Activated gamma-delta T cell treated with Interleukin-2 at 50 U/mL for 16 hours (primary cell): ENCODE measurements at regions not wholly inside any gene's neighbourhood (a gene's known extent, or its start where the extent isn't known, plus 50 kb on each side); places are given as distances from the start of the nearest gene placed in this dataset.

Experiments used
- DNase-seq: peaks from one replicate; pipeline ENCODE4 v3.0.0-alpha.2; 2020

GRCh38 chr1:228979325-228979699 is 244.0 kb downstream of the RHOU start:
- DNase-seq, result no peak

GRCh38 chr1:228979774-228980173 is 244.5 kb downstream of the RHOU start:
- DNase-seq, result no peak

GRCh38 chr1:228980232-228980937 is 245.1 kb downstream of the RHOU start:
- no peak for DNase-seq

- DNase-seq, result no peak
These were observed 247.4 kb downstream of the RHOU start for GRCh38 chr1:228982637-228983036.

- no peak for DNase-seq
These were observed 248.0 kb downstream of the RHOU start for GRCh38 chr1:228983231-228983660.

GRCh38 chr1:228983661-228984060 is 248.4 kb downstream of the RHOU start:
- no peak for DNase-seq

GRCh38 chr1:228984107-228984506 is 248.8 kb downstream of the RHOU start:
- no peak for DNase-seq

- DNase-seq, result no peak
These were observed 249.7 kb downstream of the RHOU start for GRCh38 chr1:228984646-228985631.

- no peak for DNase-seq
These were observed 250.4 kb downstream of the RHOU start for GRCh38 chr1:228985661-228986060.

- no peak for DNase-seq
These were observed 251.0 kb downstream of the RHOU start for GRCh38 chr1:228986093-228986904.

GRCh38 chr1:228987286-228987685 is 252.0 kb downstream of the RHOU start:
- no peak for DNase-seq

GRCh38 chr1:228987736-228988506 is 252.6 kb downstream of the RHOU start:
- no peak for DNase-seq

- DNase-seq, result no peak
These were observed 253.4 kb downstream of the RHOU start for GRCh38 chr1:228988664-228989063.

GRCh38 chr1:228989176-228989575 is 253.9 kb downstream of the RHOU start:
- DNase-seq, result no peak

GRCh38 chr1:228989676-228989991 is 254.4 kb downstream of the RHOU start:
- no peak for DNase-seq

GRCh38 chr1:228989992-228990827 is 254.9 kb downstream of the RHOU start:
- no peak for DNase-seq

GRCh38 chr1:228990906-228991569 is 255.8 kb downstream of the RHOU start:
- no peak for DNase-seq

GRCh38 chr1:228992044-228992443 is 256.8 kb downstream of the RHOU start:
- DNase-seq, result no peak

GRCh38 chr1:228992907-228993535 is 257.7 kb downstream of the RHOU start:
- DNase-seq, result no peak
